Fibroblast of gingiva (primary cell): ENCODE measurements at regions not wholly inside any gene's neighbourhood (a gene's known extent, or its start where the extent isn't known, plus 50 kb on each side); places are given as distances from the start of the nearest gene placed in this dataset.
"Not testable (repeated sequence)": the region's sequence is repeated elsewhere in the genome, so short reads cannot be mapped to it uniquely, and the experiment has no call there.

Source experiments
- DNase-seq: peaks from one replicate; pipeline ENCODE4 v3.0.0-alpha.2; 2011; ENCODE audit warnings: low read depth

DNA sequence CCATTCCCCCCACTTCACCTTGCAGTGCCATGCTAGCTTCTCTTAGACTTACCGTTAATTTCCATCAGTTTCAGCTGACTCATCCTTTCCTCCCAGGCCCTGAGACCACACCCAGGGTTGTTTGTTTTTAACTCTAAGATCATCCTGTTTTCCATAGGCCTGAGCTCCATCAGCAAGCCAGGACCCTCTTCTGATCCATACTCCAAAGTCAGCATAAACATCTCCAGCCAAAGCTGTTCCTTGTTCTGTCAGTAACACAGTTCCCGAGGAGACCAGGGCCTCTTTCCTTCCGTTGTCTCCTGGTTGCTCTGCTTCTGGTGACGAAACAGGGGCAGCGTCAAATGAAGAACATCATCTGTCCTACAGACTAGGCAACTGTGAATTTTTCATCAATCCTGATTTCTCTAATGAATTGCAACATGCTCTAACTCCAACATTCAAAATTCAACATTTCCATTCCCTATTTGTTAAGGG lies 83.8 kb upstream of the HNF1B start:
- DNase-seq: no peak

- no peak for DNase-seq
These were observed 83.2 kb upstream of the HNF1B start for GRCh38 chr17:37827905-37828650.

DNA sequence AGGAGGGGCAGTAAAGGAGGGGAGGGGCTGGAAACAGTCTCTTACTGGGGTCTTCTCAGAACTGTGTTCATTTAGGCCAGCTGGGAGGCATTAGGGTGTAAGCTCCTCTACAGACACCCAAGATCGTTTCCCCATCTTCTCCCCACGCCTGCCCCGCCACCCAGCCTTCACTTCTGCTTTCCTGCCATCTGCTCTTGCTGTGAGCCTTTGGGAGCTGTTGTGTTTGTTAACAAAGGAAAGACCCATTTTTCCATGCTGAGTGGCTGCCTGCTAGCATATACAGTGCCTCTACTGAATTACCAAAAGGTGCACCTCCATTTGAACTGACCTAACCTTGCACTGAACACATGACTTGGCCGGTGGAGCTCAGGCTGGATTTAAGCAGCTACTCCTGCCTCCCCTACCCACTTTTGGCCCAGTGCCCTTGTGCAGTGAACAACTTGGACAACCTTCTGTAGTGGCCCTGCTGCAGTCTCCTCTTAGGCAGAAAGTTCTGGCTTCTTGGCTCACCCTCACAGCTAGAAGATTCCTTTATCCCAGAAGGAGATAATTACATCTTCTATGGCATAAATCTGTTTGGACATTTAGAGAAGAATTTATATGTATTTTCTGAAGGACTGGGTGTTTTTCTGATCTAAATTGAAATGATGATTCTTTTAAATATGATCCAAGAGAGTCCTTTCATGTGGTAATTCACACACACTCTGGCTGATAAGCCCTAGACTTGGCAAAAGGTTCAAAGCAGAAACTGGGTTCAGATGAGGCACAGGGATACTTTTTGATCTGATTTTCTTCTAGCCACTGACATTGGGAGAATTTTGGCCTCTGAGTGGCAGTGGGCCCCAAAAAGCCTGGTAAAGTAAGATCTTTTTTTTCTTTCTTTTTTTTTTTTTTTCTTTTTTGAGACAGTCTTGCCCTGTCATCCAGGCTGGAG lies 81.9 kb upstream of the HNF1B start:
- no peak for DNase-seq

DNA sequence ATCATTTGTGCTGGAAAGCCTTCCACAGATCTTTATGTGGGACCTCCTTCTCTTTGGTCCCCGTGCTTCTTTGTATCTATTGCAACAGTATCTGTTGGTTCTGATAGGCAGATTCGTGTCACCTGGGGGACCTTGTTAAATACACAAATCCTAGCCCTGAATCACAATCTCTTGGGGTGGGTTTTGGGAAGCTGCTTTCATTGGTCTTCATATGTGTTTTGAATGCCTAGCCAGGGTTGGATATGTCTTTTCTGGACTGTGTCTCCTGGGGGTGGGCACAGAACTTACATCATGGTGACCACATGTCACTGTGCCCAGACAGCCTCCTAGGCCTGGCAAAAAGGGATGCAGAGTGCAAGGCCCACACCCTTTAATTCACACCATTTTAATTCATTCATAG lies 81.0 kb upstream of the HNF1B start:
- no peak for DNase-seq

- no peak for DNase-seq
These were observed 80.0 kb upstream of the HNF1B start for GRCh38 chr17:37824534-37825485.

DNA sequence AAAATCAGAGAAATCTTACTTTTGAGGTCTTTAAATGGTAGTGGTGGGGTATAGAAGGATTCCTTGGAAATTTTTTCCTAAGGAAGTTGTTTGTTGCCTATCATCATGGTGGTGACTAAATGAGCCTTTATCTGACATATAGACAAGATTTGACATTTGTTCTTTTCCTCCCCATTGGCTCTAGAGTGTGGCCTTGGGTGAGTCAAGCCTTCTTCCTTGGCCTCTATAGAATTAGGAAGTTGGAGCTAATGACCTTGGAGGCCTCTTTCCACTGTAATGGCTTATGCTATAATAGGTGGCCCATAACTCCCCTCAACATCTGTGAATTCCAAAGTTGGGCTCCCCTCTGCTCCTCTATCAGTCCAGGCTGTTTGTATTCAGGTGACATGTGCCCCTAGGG lies 79.1 kb upstream of the HNF1B start:
- no peak for DNase-seq

- DNase-seq: no peak
These were observed 76.3 kb upstream of the HNF1B start for GRCh38 chr17:37820995-37821713.

GRCh38 chr17:37820313-37820994 lies 75.6 kb upstream of the HNF1B start:
- DNase-seq: no peak

- DNase-seq: no peak
These were observed 73.8 kb upstream of the HNF1B start for GRCh38 chr17:37818689-37819088.

DNA sequence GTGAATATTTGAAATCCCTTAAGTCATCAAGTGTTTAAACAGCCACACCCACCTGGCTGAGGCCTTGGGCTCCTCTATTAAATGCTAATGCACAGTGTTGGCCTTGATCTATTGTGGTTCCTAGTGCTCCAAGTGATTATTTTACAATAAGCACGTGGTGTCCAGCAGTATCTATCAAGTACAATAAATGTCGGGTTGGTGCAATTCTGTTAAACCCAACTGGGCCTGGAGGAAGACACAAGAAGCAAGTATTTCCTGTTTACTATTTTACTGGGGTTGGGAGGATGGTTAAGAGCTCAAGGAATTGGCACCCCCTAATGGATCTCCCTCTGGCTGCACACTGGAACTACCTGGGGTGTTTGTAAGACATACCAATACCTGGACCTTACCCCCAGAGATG lies 72.1 kb upstream of the HNF1B start:
- DNase-seq: no peak

GRCh38 chr17:37815536-37815935 lies 70.7 kb upstream of the HNF1B start:
- no peak for DNase-seq

DNA sequence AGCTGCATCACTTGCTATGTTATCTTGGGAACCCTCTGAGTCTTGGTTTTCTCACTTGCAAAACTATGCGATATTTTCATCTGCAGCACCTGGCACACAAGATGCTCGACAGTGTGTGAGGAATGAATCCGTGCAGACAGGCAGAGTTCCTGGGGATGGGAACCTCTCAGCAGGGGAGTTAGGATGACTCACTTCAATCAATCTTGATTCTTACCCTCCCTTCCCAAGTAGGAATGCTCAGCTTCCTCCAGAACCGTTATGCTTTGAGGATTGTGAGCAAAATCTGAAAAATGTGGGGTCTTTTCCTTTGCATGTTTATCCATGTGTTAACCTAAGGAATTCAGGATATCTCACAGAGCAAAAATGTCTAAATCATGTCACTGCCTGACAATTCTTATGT lies 68.9 kb upstream of the HNF1B start:
- no peak for DNase-seq

GRCh38 chr17:37808846-37809245 lies 64.0 kb upstream of the HNF1B start:
- not testable (repeated sequence) for DNase-seq

- DNase-seq: peak; percentile 41
These were observed 58.0 kb upstream of the HNF1B start for GRCh38 chr17:37802712-37803416.

DNA sequence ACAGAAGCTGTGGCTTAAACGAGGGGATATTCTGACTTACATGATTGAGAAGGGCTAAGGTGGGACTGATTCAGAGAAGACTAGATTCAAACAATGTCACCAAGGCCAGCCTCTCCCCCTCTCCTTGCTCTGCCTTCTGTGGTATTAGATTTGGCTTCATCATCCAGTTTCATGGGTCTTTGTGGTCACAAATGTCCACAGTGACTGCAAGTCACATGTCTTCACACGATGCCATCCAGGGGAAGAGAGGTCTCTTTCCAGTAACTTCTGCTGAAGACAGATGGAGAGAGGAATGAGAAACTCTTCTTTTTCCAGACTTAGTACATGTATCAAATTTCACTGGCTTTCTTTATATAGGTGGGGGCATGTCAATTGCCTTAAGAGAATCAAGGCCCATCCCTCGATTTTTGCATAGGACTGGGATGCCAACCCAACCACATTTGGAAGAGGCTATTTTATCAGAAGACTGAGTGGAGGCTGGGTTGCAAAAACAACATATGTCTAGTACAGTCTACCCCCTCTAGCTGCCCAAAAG lies 57.3 kb upstream of the HNF1B start:
- DNase-seq: no peak

DNA sequence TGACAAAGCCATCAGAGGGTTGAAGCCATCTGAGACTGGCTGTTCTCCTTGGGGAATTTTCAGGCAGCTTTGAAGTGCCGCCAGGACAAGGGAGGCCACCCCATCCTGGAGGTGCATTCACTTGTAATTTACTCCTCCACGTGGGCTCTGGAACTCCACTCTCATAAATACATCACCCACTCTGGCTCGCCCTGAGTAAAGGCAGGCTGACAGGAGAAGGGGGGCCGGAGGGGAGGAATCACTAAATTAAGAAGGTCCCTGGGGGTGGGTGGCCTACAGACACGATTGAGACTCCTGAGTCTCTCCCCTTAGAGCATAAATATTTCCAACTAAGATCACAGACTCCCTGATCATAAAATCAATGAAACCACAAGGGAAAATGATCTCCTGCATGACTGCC lies 56.3 kb upstream of the HNF1B start:
- no peak for DNase-seq

DNA sequence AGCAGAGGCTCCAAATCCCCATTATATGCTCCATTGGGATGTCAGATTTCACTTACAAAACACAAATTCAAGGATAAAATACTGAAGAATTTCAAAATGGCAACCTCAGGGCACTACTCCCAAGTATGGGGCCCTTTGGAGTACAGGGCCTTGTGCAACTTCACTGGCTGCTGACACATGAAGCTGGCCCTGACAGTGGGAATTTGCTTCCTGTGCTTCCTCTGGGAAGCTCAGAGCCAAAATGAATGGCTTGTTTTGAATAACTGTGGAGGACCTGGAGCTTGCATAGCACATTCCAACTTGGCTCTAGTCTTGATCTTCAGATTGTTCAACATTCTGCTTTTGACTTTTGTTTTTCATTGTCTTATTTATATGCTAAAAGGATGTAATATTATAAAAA lies 52.3 kb upstream of the HNF1B start:
- DNase-seq: no peak

- DNase-seq: no peak
These were observed 51.2 kb upstream of the HNF1B start for GRCh38 chr17:37796076-37796475.
